Right renal cortex interstitium (tissue), 3 donors: ENCODE measurements at regions not wholly inside any gene's neighbourhood (a gene's known extent, or its start where the extent isn't known, plus 50 kb on each side); places are given as distances from the start of the nearest gene placed in this dataset.

Experiments
- DNase-seq, 3 donors: peaks; one replicate each; pipeline ENCODE4 v3.0.0-alpha.2; 2013; ENCODE audit warnings: low read depth in 3 of 3, low spot score in 2 of 3

GRCh38 chr9:79273311-79273710, 298.5 kb upstream of the TLE4 start:
- no peak for DNase-seq

- no peak for DNase-seq
Measured at GRCh38 chr9:79279356-79279755, 292.4 kb upstream of the TLE4 start.

GRCh38 chr9:79280691-79281090, 291.1 kb upstream of the TLE4 start:
- no peak for DNase-seq

- DNase-seq = no peak
Measured at GRCh38 chr9:79284081-79284480, 287.7 kb upstream of the TLE4 start.

- DNase-seq = no peak
Measured at GRCh38 chr9:79286992-79287707, 284.6 kb upstream of the TLE4 start.

GRCh38 chr9:79287708-79288290, 284.0 kb upstream of the TLE4 start:
- no peak for DNase-seq

- no peak for DNase-seq
Measured at GRCh38 chr9:79289856-79290255, 281.9 kb upstream of the TLE4 start.

- no peak for DNase-seq
Measured at GRCh38 chr9:79292731-79293280, 279.0 kb upstream of the TLE4 start.

- DNase-seq = no peak
Measured at GRCh38 chr9:79300068-79300467, 271.7 kb upstream of the TLE4 start.

- DNase-seq = peak in 2 of 3 donors; percentile 34 to 54
Measured at GRCh38 chr9:79301085-79301484, 270.7 kb upstream of the TLE4 start.

- peak; percentile 42 to 70 (median 56) for DNase-seq
Measured at GRCh38 chr9:79301551-79302391, 270.0 kb upstream of the TLE4 start.

GRCh38 chr9:79302569-79302968, 269.2 kb upstream of the TLE4 start:
- DNase-seq = no peak

GRCh38 chr9:79308012-79308411, 263.8 kb upstream of the TLE4 start:
- DNase-seq = no peak

- no peak for DNase-seq
Measured at GRCh38 chr9:79312686-79313421, 258.9 kb upstream of the TLE4 start.

GRCh38 chr9:79325501-79325900, 246.3 kb upstream of the TLE4 start:
- no peak for DNase-seq

GRCh38 chr9:79329861-79330260, 241.9 kb upstream of the TLE4 start:
- no peak for DNase-seq

GRCh38 chr9:79334001-79334400, 237.8 kb upstream of the TLE4 start:
- no peak for DNase-seq

- DNase-seq = no peak
Measured at GRCh38 chr9:79334711-79335110, 237.1 kb upstream of the TLE4 start.

GRCh38 chr9:79335987-79336386, 235.8 kb upstream of the TLE4 start:
- no peak for DNase-seq

- DNase-seq = no peak
Measured at GRCh38 chr9:79341561-79341960, 230.2 kb upstream of the TLE4 start.
